ENCODE measurements at regions not wholly inside any gene's neighbourhood (a gene's known extent, or its start where the extent isn't known, plus 50 kb on each side); places are given as distances from the start of the nearest gene placed in this dataset.

- H3K4me1 ChIP-seq (ENCODE audit: insufficient read depth, low read length, poor library complexity, severe bottlenecking) = no peaks in the 10 kb centered on the region
- H3K36me3 ChIP-seq (ENCODE audit: insufficient read depth, low read length) = no peaks in the 10 kb centered on the region
- H3K9ac ChIP-seq (ENCODE audit: low read depth, low read length, poor library complexity, severe bottlenecking) = no peak overlapping the region
- H3K9me2 ChIP-seq (replicated peaks; ENCODE audit: low read depth, low read length) = no peaks in the 10 kb centered on the region
- H3K9me3 ChIP-seq (ENCODE audit: insufficient read depth, low read depth, low read length) = no peaks in the 10 kb centered on the region
- H3K79me2 ChIP-seq (ENCODE audit: insufficient read depth, low read length) = no peaks in the 10 kb centered on the region
- no peak overlapping the region for H3K4me3 ChIP-seq (ENCODE audit: low read length, poor library complexity, severe bottlenecking)
- H4K20me1 ChIP-seq (ENCODE audit: insufficient read depth, low read length, poor library complexity, severe bottlenecking) = no peaks in the 10 kb centered on the region
- no peaks in the 10 kb centered on the region for H3F3A ChIP-seq (ENCODE audit: low read depth)
- H3K4me2 ChIP-seq (ENCODE audit: low read depth, low read length, poor library complexity, severe bottlenecking) = no peak overlapping the region
- TF ChIP-seq, protein P1, sequence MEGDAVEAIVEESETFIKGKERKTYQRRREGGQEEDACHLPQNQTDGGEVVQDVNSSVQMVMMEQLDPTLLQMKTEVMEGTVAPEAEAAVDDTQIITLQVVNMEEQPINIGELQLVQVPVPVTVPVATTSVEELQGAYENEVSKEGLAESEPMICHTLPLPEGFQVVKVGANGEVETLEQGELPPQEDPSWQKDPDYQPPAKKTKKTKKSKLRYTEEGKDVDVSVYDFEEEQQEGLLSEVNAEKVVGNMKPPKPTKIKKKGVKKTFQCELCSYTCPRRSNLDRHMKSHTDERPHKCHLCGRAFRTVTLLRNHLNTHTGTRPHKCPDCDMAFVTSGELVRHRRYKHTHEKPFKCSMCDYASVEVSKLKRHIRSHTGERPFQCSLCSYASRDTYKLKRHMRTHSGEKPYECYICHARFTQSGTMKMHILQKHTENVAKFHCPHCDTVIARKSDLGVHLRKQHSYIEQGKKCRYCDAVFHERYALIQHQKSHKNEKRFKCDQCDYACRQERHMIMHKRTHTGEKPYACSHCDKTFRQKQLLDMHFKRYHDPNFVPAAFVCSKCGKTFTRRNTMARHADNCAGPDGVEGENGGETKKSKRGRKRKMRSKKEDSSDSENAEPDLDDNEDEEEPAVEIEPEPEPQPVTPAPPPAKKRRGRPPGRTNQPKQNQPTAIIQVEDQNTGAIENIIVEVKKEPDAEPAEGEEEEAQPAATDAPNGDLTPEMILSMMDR (conservative IDR thresholded peaks at IDR 0.05; ENCODE audit: low read length) = no peak
- no peak for TF ChIP-seq EZH2phosphoT487 (IDR thresholded peaks at IDR 0.05; ENCODE audit: borderline replicate concordance)
- no peak overlapping the region for H2AFZ ChIP-seq (ENCODE audit: low read length)
- no peaks in the 10 kb centered on the region for H3K27me3 ChIP-seq (ENCODE audit: insufficient read depth, low read length, poor library complexity, severe bottlenecking)
These were observed 154.1 kb downstream of the FOXA2 start for GRCh38 chr20:22430154-22430745.

- Histone ChIP-seq H3K9ac (ENCODE audit: low read depth, low read length, poor library complexity, severe bottlenecking) (no peak overlapping the region), H3K27me3 (ENCODE audit: insufficient read depth, low read length, poor library complexity, severe bottlenecking) (no peaks in the 10 kb centered on the region), H3K79me2 (ENCODE audit: insufficient read depth, low read length) (no peaks in the 10 kb centered on the region), H3F3A (ENCODE audit: low read depth) (no peaks in the 10 kb centered on the region), H3K4me3 (ENCODE audit: low read length, poor library complexity, severe bottlenecking) (no peak overlapping the region), H3K4me2 (ENCODE audit: low read depth, low read length, poor library complexity, severe bottlenecking) (no peak overlapping the region), H3K36me3 (ENCODE audit: insufficient read depth, low read length) (no peaks in the 10 kb centered on the region), H3K4me1 (ENCODE audit: insufficient read depth, low read length, poor library complexity, severe bottlenecking) (no peaks in the 10 kb centered on the region), H3K9me2 (replicated peaks; ENCODE audit: low read depth, low read length) (no peaks in the 10 kb centered on the region), H4K20me1 (ENCODE audit: insufficient read depth, low read length, poor library complexity, severe bottlenecking) (no peaks in the 10 kb centered on the region), H3K9me3 (ENCODE audit: insufficient read depth, low read depth, low read length) (no peaks in the 10 kb centered on the region), H2AFZ (ENCODE audit: low read length) (no peak overlapping the region)
- no peak for TF ChIP-seq EZH2phosphoT487 (IDR thresholded peaks at IDR 0.05; ENCODE audit: borderline replicate concordance)
- TF ChIP-seq, protein P1 (conservative IDR thresholded peaks at IDR 0.05; ENCODE audit: low read length) = no peak
These were observed 154.9 kb downstream of the FOXA2 start for GRCh38 chr20:22429175-22430153.

- Histone ChIP-seq H3K9me3 (ENCODE audit: insufficient read depth, low read depth, low read length) (no peaks in the 10 kb centered on the region), H3K4me3 (ENCODE audit: low read length, poor library complexity, severe bottlenecking) (no peak overlapping the region), H3K4me2 (ENCODE audit: low read depth, low read length, poor library complexity, severe bottlenecking) (no peak overlapping the region), H3K9me2 (replicated peaks; ENCODE audit: low read depth, low read length) (no peaks in the 10 kb centered on the region), H4K20me1 (ENCODE audit: insufficient read depth, low read length, poor library complexity, severe bottlenecking) (no peaks in the 10 kb centered on the region), H3K79me2 (ENCODE audit: insufficient read depth, low read length) (no peaks in the 10 kb centered on the region), H2AFZ (ENCODE audit: low read length) (no peak overlapping the region), H3K27me3 (ENCODE audit: insufficient read depth, low read length, poor library complexity, severe bottlenecking) (no peaks in the 10 kb centered on the region), H3K4me1 (ENCODE audit: insufficient read depth, low read length, poor library complexity, severe bottlenecking) (no peaks in the 10 kb centered on the region), H3K9ac (ENCODE audit: low read depth, low read length, poor library complexity, severe bottlenecking) (no peak overlapping the region), H3F3A (ENCODE audit: low read depth) (no peaks in the 10 kb centered on the region), H3K36me3 (ENCODE audit: insufficient read depth, low read length) (no peaks in the 10 kb centered on the region)
- TF ChIP-seq, protein P1 (conservative IDR thresholded peaks at IDR 0.05; ENCODE audit: low read length) = no peak
- TF ChIP-seq EZH2phosphoT487 (IDR thresholded peaks at IDR 0.05; ENCODE audit: borderline replicate concordance) = no peak
These were observed 156.3 kb downstream of the FOXA2 start for GRCh38 chr20:22428051-22428450.

Data from Loucy (cell line).